HG02588 (cell line): ENCODE measurements at regions not wholly inside any gene's neighbourhood (a gene's known extent, or its start where the extent isn't known, plus 50 kb on each side); places are given as distances from the start of the nearest gene placed in this dataset.

Experiments
- ATAC-seq: cut with Tn5 transposase; IDR thresholded peaks from one replicate; pipeline ENCODE4 v1.9.1; 2021; ENCODE audit warnings: mild to moderate bottlenecking, moderate library complexity; ENCODE audit not compliant: unreplicated experiment

DNA sequence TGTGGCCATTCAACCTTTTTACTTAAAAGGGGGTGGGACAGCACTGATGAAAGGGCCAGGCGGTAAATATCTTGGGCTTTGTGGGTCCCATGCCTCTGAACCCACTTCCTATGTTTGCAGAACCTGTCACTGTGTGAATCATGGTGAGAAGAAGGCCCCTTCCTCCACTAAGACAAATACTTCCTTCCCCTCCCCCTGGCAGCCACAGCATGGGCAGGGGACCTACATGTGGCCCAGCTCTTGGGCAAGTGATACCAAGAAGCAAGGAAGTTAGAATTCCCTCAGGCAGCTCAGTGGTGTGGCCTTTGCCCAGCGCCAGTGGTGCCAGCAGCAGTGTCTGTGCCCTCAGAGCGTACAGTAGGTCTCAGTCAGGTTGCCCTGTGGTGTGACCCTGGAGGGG, 168.6 kb downstream of the TRIM33 start:
- ATAC-seq: no peak

DNA sequence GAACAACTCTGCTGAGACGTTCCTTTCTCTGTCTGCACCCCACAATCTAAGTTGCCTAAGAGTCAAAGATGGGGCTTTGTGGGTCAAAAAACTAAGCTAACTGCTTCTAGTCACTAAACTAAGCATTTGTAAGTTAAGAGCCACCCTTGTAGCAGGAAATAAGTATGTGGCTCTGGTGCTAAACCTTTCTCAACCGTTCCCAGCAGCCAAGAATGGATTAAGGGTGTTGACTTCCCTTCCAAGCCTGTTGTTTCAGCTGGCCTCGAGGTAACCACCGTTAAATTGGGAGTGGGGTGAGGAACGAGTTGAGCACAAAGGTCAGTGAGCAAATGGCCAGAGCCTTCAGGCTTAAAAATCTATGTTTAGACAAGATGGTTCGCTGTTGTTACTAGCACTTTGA, 169.1 kb downstream of the TRIM33 start:
- no peak for ATAC-seq

DNA sequence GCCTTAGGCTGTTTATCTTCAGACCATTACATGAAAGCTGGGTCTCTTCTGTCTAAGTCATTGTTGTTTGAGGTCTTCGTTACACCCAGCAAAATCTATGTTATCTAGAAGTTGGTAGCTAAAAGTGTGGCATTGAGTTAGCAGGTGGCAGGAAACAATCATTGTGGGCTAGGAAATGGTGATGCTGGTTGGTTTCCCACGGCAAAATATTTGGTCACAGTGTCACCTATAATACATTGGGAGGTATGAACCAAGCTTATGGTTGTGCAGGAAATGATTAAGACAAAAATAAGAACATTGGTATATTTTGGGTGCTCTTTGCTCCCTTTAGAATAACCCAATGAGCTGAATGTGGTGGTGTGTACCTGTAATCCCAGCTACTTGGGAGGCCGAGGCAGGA, 169.7 kb downstream of the TRIM33 start:
- ATAC-seq: no peak

DNA sequence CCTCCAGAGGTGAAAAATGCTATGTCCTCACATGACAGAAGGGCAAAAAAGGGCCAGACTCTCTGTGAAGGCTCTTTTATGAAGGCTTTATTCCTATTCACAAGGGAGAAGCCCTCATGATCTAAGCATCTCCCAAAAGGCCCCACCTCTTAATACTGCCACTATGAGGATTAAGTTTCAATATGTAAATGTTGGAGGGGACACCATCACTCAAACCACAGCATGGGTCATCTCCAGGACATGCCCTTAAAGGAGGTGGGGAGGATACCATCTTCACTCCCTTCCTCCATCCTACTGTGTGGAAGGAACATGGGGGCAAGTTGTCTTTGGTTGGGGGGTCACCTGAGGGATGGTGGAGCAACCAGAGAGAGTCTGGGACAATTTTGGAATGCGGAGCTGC, 170.1 kb downstream of the TRIM33 start:
- ATAC-seq: no peak

GRCh38 chr1:114339379-114339778, 171.6 kb downstream of the TRIM33 start:
- ATAC-seq: no peak

DNA sequence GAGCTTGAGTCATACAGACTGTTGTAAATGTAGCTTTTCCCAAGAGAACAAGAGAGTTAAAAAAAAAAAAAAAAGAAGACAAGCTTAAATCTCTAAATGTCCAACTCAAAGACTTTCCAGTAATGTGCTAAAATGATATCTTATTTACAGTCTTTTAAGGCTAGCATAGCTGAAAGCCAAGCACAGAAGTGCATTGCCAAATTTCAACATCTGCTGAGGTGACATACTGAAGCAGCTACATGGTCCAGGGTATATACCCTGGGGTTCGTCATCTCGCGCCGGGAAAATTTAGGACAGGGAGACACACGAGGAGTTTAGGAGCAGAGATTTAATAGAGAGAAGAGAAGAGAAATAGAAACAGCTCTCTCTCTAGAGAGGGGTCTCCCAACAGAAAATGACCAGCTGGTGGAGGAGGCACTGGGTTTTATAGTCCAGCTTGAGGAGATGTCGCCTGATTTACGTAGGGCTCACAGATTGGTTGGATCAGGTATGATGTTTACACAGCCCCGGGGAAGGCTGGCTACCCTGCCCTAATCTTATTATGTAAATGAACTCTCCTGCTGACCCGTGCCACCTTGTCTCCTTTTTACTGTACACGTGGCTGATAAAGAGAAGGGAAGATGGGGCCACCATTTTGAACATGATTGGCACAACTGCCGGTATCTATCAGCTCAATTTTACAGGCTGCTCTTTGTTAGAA, 172.7 kb downstream of the TRIM33 start:
- ATAC-seq: no peak

DNA sequence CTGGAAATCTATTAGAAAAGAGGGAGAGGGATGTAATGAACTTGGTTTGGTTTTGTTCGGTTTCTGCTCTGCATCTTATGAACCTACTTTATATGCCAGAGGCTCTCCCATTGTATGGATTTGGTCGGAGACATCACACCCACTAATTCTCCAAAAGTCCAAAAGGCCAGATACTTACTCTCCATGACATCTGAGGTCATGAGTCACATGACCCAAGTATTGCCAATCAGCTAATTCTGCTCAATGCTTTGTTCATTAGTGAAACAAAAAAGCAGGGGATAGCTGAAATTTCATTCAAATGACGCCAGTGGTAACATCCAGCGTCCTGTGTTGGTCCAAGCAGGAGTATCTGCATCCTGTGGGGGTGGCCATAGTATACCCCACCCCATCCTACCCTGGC, 173.6 kb downstream of the TRIM33 start:
- ATAC-seq: no peak

DNA sequence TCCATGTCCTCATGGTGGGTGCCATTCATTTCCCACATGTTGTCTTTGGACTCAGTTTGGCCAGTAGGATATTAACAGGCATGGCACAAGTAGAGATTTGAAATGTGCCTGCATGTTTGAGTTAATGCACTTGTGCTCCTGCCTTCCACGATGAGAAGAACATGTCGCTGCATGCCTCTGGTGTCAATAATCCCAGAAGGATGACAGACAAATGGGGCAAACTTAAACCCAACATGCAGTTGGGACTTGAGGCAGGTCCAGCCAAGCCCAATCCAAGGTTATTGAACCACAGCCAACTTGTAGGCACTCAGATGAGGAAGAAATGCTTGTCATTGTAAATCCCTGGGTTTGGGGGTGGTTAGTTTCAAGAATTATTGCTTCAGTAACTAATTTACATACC, 174.6 kb downstream of the TRIM33 start:
- ATAC-seq: no peak

- ATAC-seq: no peak
Measured at GRCh38 chr1:114335273-114335672, 175.7 kb downstream of the TRIM33 start.

DNA sequence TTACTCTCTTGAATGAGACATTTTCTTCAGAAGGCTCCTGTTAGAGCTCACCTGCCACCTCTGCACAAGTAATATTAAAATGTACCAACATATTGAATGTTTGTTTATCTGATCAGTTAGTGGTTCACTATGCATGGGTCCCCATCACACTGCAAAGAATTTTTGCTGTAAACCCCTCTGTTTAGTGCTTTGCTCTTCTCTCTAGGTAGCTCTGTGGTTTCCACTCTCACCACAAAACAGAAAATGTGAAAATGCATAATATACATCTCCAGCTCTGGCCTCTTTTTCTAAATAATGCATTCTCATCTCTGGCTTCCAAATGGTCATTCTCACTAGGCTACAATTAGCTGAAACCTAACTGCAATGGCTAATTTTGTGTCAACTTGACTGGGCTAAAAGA, 176.7 kb downstream of the TRIM33 start:
- ATAC-seq: no peak

DNA sequence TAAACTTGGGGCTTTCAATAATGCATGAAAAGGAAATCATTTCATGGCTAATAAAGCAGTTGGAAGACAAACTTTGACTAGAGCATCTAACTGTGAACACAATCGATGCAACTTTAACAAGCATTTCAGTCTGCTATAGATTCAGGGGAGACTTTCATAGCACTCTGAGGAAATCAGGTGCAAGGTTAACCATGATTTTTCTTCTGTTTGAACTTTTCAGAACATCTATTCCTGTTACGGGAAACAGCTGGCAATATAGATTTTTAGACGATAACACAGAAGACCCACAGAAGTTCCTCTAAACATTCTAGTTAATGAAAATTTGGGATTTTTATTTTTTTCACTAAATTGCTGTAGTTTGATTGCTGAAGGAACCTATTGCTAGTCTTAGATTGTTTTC, 177.3 kb downstream of the TRIM33 start:
- ATAC-seq: no peak

DNA sequence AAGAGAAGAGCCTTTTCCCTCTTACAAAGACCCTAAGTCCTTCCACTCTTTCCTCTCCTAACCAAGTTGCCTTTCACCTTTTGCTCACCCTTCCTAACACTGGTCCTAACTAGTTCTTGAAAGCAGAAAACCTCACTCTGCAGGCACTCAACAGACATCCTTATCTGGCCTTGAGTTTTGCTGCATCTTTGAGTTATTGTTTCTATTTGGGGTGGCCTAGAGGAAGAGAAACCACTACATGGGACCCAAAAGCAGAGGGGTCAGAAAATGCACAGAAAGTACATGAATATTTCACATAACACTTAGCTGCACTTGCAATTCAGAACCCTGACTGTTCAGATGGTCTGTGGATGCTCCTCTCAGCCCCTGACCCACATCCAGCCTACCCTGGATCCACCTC, 178.3 kb upstream of the SYT6 start:
- ATAC-seq: no peak

- no peak for ATAC-seq
Measured at GRCh38 chr1:114330451-114330983, 176.8 kb upstream of the SYT6 start.

DNA sequence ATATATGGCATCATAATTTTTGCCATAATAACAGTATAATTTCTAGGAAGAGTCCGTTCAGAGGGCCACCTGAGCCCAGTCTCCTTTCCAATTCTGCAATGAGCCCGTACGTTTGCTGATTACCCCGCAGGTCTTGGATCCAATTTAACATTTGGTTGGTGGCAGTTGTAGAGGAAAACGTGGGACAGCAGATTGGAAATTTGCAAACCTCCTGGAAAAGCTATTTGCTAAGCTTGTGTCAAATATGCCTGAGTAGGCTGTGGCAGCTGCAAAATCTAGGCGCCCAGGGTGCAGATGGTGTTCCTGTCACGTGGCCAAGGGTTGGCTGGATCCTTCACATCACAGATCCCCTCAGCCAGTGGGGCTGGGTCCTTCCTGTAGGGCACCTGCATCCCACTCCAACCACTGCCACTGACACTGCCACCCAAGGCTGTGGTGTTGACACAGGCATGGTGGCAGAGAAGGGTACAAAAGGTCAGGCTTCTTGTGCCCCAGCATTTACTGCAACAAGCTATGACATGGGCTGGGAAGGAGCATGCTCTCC, 174.8 kb upstream of the SYT6 start:
- no peak for ATAC-seq

DNA sequence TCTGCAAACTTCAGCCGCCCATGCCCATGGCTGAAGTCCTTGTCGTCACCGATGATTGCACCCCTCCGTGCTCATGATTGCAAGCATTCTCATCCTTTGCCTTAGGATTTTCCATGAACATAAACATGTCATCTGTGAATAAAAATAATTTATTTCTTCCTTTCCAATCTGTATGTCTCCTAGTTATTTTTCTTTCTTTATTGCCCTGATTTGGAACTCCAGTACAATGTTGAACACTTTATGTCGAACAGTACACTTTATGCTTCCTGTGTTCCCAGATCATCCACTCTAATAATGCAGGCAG, 170.9 kb upstream of the SYT6 start:
- no peak for ATAC-seq

DNA sequence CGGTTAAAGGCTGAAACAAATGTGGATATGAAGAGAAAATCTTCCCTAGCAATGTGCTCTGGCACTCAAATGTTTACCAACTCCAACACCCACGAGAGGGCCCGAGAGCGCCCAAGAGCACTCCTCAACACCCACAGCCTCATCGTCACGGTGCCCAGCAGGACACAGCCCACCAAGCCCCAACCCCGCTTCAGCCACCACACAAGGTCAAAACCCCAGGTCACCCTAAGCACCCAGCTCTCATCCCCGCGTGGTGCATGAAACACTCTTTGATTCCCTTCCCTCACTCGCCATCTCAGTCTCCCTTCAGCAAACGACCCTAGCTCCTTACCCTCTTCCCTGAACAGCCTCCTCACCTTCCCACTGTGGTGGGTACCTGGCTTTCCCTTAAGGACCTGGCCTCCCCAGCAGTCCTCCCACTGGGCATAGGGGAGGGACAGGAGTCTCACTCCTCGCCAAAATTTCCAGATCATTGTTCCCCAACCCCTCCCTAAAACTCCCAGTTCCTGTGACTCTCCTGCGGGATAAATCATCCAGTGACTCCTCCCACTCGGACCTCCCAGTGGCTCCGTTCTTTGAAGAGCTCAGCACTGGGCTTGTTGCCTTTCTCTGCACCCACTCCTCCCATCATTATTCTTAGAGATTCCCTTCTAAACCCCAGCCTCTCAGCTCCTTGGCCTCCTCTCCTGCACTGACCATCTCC, 170.4 kb upstream of the SYT6 start:
- no peak for ATAC-seq

DNA sequence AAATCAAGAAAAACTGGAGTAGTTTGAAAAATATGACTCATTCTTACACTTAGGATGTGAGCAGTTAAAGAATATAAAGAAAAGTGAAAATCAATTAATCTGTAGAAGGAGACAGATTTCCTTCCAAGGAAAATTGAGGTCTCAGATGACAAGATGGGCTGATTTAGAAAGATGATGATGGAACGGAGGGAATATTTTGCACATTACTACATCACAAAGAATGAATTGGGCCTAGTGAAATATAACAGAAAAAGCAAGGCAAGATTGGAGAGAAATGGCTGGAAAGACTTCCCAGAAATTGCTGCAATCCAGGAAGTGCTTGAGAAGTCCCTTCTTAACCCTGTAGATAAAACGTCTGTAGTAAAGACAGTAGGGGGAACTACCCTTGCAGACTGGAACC, 169.1 kb upstream of the SYT6 start:
- no peak for ATAC-seq

- ATAC-seq: no peak
Measured at GRCh38 chr1:114322207-114322606, 168.5 kb upstream of the SYT6 start.

DNA sequence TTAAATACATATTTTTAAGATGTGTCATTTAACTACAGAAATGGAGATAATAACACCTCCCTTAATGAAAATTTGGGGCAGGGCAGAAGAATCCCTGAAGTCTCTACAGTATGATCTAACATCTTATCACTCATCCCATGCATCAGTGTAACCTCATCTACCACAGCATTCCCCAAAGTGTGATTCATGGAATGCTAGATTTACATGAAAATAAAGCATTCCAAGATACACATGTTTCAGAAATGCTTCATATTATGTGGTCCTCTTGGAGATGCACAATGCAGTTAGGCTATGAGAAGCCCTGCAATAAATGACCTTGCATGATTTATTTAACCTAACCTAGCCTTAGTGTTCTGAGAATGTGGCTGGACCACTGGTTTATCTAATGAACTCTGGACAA, 166.9 kb upstream of the SYT6 start:
- ATAC-seq: no peak

DNA sequence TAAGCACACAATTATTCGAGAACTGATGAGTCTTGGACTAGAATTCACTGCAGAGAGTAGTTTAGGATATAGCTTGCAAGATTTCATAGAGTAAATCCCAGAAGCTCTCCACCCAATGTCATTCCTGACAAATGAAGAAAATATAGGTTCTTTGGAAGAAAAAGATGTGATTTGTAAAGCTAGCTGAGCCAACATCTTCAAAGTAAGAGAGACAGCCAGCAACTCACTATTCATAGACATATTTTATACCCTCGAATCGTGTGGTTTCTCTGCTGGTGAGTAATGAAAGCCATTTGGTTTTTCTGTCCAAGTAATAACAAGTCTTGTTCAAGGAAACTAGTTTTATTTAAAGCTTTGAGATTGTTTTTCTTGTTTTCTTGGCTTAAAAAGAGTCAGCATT, 165.7 kb upstream of the SYT6 start:
- no peak for ATAC-seq

DNA sequence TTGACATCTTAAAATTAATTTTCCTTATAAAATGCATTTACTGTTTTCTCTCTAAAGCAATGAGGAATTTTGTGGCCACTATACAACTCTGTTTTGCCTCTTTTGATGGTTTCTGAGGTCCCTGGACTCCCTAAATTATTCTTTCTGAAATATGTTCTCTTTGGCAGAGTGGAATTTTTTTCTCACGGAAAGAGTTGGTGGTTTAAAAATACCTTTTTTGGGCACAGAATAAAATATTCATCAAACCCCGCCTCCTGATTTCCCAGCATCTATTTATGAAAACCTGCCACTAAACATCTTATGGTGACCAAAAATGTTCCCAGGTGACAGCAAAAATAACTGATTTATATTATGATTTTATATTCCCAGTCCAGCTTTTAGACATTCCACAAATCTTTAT, 165.3 kb upstream of the SYT6 start:
- no peak for ATAC-seq

DNA sequence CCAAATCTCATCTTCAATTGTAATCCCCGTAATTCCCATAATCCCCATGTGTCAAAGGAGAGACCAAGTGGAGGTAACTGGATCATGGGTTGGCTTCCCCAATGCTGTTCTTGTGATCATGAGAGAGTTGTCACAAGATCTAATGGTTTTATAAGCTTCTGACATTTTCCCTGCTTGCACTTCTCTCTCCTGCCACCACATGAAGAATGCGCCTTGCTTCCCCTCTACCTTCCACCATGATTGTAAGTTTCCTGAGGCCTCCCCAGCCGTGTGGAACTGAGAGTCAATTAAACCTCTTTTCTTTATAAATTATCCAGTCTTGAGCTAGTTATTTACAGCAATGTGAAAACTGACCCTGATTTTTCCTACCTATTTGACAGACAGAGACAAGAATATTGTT, 162.5 kb upstream of the SYT6 start:
- no peak for ATAC-seq

- ATAC-seq: no peak
Measured at GRCh38 chr1:114315631-114316030, 162.0 kb upstream of the SYT6 start.
